Endothelial cell of umbilical vein (primary cell): ENCODE measurements at regions not wholly inside any gene's neighbourhood (a gene's known extent, or its start where the extent isn't known, plus 50 kb on each side); places are given as distances from the start of the nearest gene placed in this dataset.

Source experiments
- BruUV-seq: library from RNA; stranded (reverse); fragments of 400-500 nt; replicated peaks from 2 replicates; lab custom pipeline; 2021; lab: Mats Ljungman, UMichigan
- CTCF ChIA-PET: fragments of 300-600, 350-600 bp; sonication (Branson Sonifier 250); formaldehyde crosslinking; loops from one replicate; lab custom pipeline; 2021; ENCODE audit warnings: antibody characterized with exemption, inconsistent platforms; lab: Charles Lee
- POLR2A ChIA-PET: fragments of 300-600, 350-600 bp; sonication (Branson Sonifier 250); formaldehyde crosslinking; loops from one replicate; lab custom pipeline; 2021; ENCODE audit warnings: antibody characterized with exemption, inconsistent platforms; lab: Charles Lee
- DNase-seq: peaks from one replicate; pipeline ENCODE4 v3.0.0-alpha.2; 2011; ENCODE audit warnings: low read depth, low spot score
- FAIRE-seq: peaks from 2 replicates; lab custom pipeline; 2011; peaks lifted over from hg19 to GRCh38; lab: Jason Lieb, UNC
- H2AFZ ChIP-seq: 2 replicates; pipeline ENCODE4 v1.6.0; 2012; ENCODE audit warnings: low read depth, low read length, control low read depth, inconsistent platforms
- H3K27ac ChIP-seq: 2 replicates; pipeline ENCODE4 v1.5.1; 2011; ENCODE audit warnings: low read depth, mild to moderate bottlenecking, control low read depth, low read length, moderate library complexity; ENCODE audit not compliant: insufficient read depth
- H3K27me3 ChIP-seq, 2 experiments: 2 replicates each; pipeline versions ENCODE4 v1.6.0 to v1.6.1; 2011; ENCODE audit warnings: low read length in 2 of 2, mixed read lengths in 1 of 2; ENCODE audit not compliant: control insufficient read depth in 2 of 2, insufficient read depth in 2 of 2
- H3K36me3 ChIP-seq, 2 experiments: 2 replicates in 1 of 2; 3 replicates in 1 of 2; pipeline ENCODE4 v1.5.1; 2011; ENCODE audit warnings: low read length in 2 of 2, mild to moderate bottlenecking in 1 of 2, moderate library complexity in 1 of 2; ENCODE audit not compliant: control insufficient read depth in 2 of 2, insufficient read depth in 2 of 2; ENCODE audit errors: extremely low read depth in 1 of 2
- H3K4me1 ChIP-seq: 3 replicates; pipeline ENCODE4 v1.5.1; 2011; ENCODE audit warnings: mild to moderate bottlenecking, low read length; ENCODE audit not compliant: control insufficient read depth, insufficient read depth; ENCODE audit errors: extremely low read depth
- H3K4me2 ChIP-seq: 2 replicates; pipeline ENCODE4 v1.6.1; 2011; ENCODE audit warnings: low read length, control low read depth, mixed read lengths; ENCODE audit not compliant: insufficient read depth
- H3K4me3 ChIP-seq, 3 experiments: fragments of 200-600 bp in 1 of 3; sonication (generic), shearing (Covaris generic) in 1 of 3; replicated peaks in 1 of 3; 2 replicates each; pipeline ENCODE4 v1.5.1; 2011 to 2016; ENCODE audit warnings: control low read depth in 3 of 3, low read length in 3 of 3, mild to moderate bottlenecking in 2 of 3, inconsistent platforms in 1 of 3, low read depth in 1 of 3, moderate library complexity in 1 of 3; ENCODE audit not compliant: insufficient read depth in 1 of 3
- H3K79me2 ChIP-seq: 2 replicates; pipeline ENCODE4 v1.6.0; 2012; ENCODE audit warnings: low read length, inconsistent platforms; ENCODE audit not compliant: control insufficient read depth, insufficient read depth
- H3K9ac ChIP-seq: replicated peaks from 2 replicates; pipeline ENCODE3; 2011; ENCODE audit warnings: low read length, control low read depth; ENCODE audit not compliant: insufficient read depth; ENCODE audit errors: extremely low read depth
- H3K9me1 ChIP-seq: replicated peaks from 3 replicates; pipeline ENCODE4 v1.6.0; 2011; ENCODE audit warnings: mild to moderate bottlenecking, low read length; ENCODE audit not compliant: control insufficient read depth, insufficient read depth; ENCODE audit errors: extremely low read depth
- H3K9me3 ChIP-seq: replicated peaks from 2 replicates; pipeline ENCODE4 v1.5.1; 2012; ENCODE audit warnings: low read length, inconsistent platforms; ENCODE audit not compliant: control insufficient read depth, insufficient read depth
- H4K20me1 ChIP-seq: replicated peaks from 2 replicates; pipeline ENCODE3; 2011; ENCODE audit warnings: mild to moderate bottlenecking, low read length; ENCODE audit not compliant: control insufficient read depth, insufficient read depth; ENCODE audit errors: extremely low read depth
- CTCF ChIP-seq, 2 donors: IDR thresholded peaks; 1 replicate in 1 of 2; 2 replicates in 1 of 2; pipeline ENCODE4 v1.5.1; 2011; ENCODE audit warnings: low read length in 2 of 2, mild to moderate bottlenecking in 2 of 2, moderate library complexity in 2 of 2, control low read depth in 1 of 2, inconsistent platforms in 1 of 2, low read depth in 1 of 2; ENCODE audit not compliant: insufficient read depth in 1 of 2; ENCODE audit errors: extremely low read depth in 1 of 2
- EZH2 ChIP-seq: IDR thresholded peaks from 2 replicates; pipeline ENCODE4 v1.6.1; 2012; ENCODE audit warnings: borderline replicate concordance, low read depth, mild to moderate bottlenecking, moderate library complexity, low read length, inconsistent platforms; ENCODE audit not compliant: severe bottlenecking
- FOS ChIP-seq: IDR thresholded peaks from 2 replicates; pipeline ENCODE4 v1.6.1; 2011; ENCODE audit warnings: mild to moderate bottlenecking, low read length, moderate library complexity, borderline replicate concordance; ENCODE audit not compliant: insufficient read depth
- GATA2 ChIP-seq: IDR thresholded peaks from 2 replicates; pipeline ENCODE4 v1.7.0; 2011; ENCODE audit warnings: low read depth, mild to moderate bottlenecking, moderate library complexity, mixed read lengths, low read length; ENCODE audit not compliant: insufficient read length, insufficient read depth
- JUN ChIP-seq: IDR thresholded peaks from 2 replicates; pipeline ENCODE4 v1.6.1; 2011; ENCODE audit warnings: borderline replicate concordance, low read depth; ENCODE audit not compliant: insufficient read length, insufficient read depth
- MAX ChIP-seq: IDR thresholded peaks from 2 replicates; pipeline ENCODE4 v1.6.1; 2011; ENCODE audit not compliant: insufficient read depth, insufficient read length
- MYC ChIP-seq: IDR thresholded peaks from one replicate; pipeline ENCODE4 v1.6.1; 2011; ENCODE audit warnings: mild to moderate bottlenecking, low read depth, low read length
- POLR2A ChIP-seq: IDR thresholded peaks from 2 replicates; pipeline ENCODE4 v1.6.1; 2012; ENCODE audit warnings: low read depth, mild to moderate bottlenecking, control low read depth, low read length
- POLR2AphosphoS5 ChIP-seq: IDR thresholded peaks from 2 replicates; pipeline ENCODE4 v1.6.1; 2012; ENCODE audit warnings: low read depth, mild to moderate bottlenecking, control low read depth, low read length, moderate library complexity; ENCODE audit not compliant: insufficient read depth
- dilution Hi-C: fragments of 300-500 bp; cut with MboI; formaldehyde crosslinking; loops from one replicate; pipeline ENCODE4 v1.15.0; 2019; ENCODE audit warnings: low sequenced_read_pairs; ENCODE audit not compliant: extremely low pct_ligation_motif_present
- intact Hi-C: fragments of 100-400 bp; cut with micrococcal nuclease; formaldehyde crosslinking; loops from one replicate; pipeline ENCODE4 v1.10.0; 2022

- Histone ChIP-seq H3K9ac (no peak overlapping the region), H3K27me3 (no peaks in the 10 kb centered on the region), H3K4me1 (no peaks in the 10 kb centered on the region), H3K27ac (no peak overlapping the region), H3K4me3 (no peak overlapping the region), H3K9me3 (peaks cover 2% of the 10 kb centered on the region), H3K9me1 (no peaks in the 10 kb centered on the region), H2AFZ (no peak overlapping the region), H3K36me3 (no peaks in the 10 kb centered on the region), H3K4me2 (no peak overlapping the region), H4K20me1 (no peaks in the 10 kb centered on the region), H3K79me2 (no peaks in the 10 kb centered on the region)
- ChIA-PET CTCF (no interaction called here), POLR2A (no interaction called here)
- BruUV-seq, result no TSS peak
- TF ChIP-seq EZH2, result no peak
- TF ChIP-seq MAX, result no peak
- intact Hi-C loops (no loop called here), dilution Hi-C loops (no loop called here)
- DNase-seq, result no peak
- FAIRE-seq, result no peak
These were observed 322.3 kb upstream of the TSHZ3 start for GRCh38 chr19:31671411-31672035.

GRCh38 chr19:31674503-31675192 is 325.4 kb upstream of the TSHZ3 start:
- DNase-seq, result no peak

More at GRCh38 chr19:31674503-31675192, 325.4 kb upstream of the TSHZ3 start:
- Histone ChIP-seq H3K9ac (no peak overlapping the region), H3K27me3 (no peaks in the 10 kb centered on the region), H2AFZ (no peak overlapping the region), H3K4me2 (no peak overlapping the region), H4K20me1 (no peaks in the 10 kb centered on the region), H3K4me1 (no peaks in the 10 kb centered on the region), H3K4me3 (no peak overlapping the region), H3K9me3 (peaks cover 3% of the 10 kb centered on the region), H3K9me1 (no peaks in the 10 kb centered on the region), H3K79me2 (no peaks in the 10 kb centered on the region), H3K36me3 (no peaks in the 10 kb centered on the region), H3K27ac (no peak overlapping the region)
- TF ChIP-seq JUN (no peak), EZH2 (no peak), POLR2A (no peak), CTCF (IDR thresholded peaks at IDR 0.05; ENCODE audit: extremely low read depth in 1 of 2, insufficient read depth in 1 of 2, low read depth in 1 of 2, low read length in 2 of 2) (no peak), POLR2AphosphoS5 (no peak), MAX (no peak), FOS (no peak), GATA2 (no peak), MYC (no peak)
- ChIA-PET POLR2A (no interaction called here), CTCF (no interaction called here)
- intact Hi-C loops, result no loop called here
- dilution Hi-C loops, result no loop called here
- BruUV-seq, result no TSS peak
- FAIRE-seq, result no peak
